ENCODE measurements at regions not wholly inside any gene's neighbourhood (a gene's known extent, or its start where the extent isn't known, plus 50 kb on each side); places are given as distances from the start of the nearest gene placed in this dataset.
A peak's percentile ranks its signal among the peaks of the same experiment; 100 is the strongest.

- Histone ChIP-seq H3K27ac (ENCODE audit: insufficient read depth in 1 of 2, low read depth in 1 of 2, low read length in 2 of 2, poor library complexity in 1 of 2, severe bottlenecking in 2 of 2) (no peak overlapping the region), H3K9me3 (ENCODE audit: control extremely low read depth in 1 of 5, control insufficient read depth in 4 of 5, insufficient read depth in 2 of 5, low read depth in 1 of 5, low read length in 4 of 5) (no peaks in the 10 kb centered on the region), H3K4me3 (ENCODE audit: control insufficient read depth in 1 of 7, extremely low read depth in 1 of 7, insufficient read depth in 4 of 7, low read depth in 2 of 7, low read length in 6 of 7) (no peak overlapping the region), H3K27me3 (replicated peaks in 2 of 5; ENCODE audit: control insufficient read depth in 4 of 5, insufficient read depth in 5 of 5, low read length in 4 of 5) (no peaks in the 10 kb centered on the region), H3K4me1 (ENCODE audit: control extremely low read depth in 1 of 4, control insufficient read depth in 4 of 4, insufficient read depth in 4 of 4, low read length in 3 of 4) (no peaks in the 10 kb centered on the region), H3K36me3 (ENCODE audit: control insufficient read depth in 4 of 4, insufficient read depth in 4 of 4, low read length in 3 of 4) (no peaks in the 10 kb centered on the region)
- ChIA-PET POLR2A (no interaction called here), CTCF (interaction anchor here (0.6 kb wide), 1 partner anchor 21 kb away, joined by 3 read pairs; no protein-coding TSS in a partner anchor)
- no peak for DNase-seq
- WGBS (ENCODE audit: insufficient coverage): 93% methylated on average over 5 of the region's 5 CpGs
Observed at GRCh38 chr14:86596024-86596423, 1066.1 kb downstream of the FLRT2 start.

DNA sequence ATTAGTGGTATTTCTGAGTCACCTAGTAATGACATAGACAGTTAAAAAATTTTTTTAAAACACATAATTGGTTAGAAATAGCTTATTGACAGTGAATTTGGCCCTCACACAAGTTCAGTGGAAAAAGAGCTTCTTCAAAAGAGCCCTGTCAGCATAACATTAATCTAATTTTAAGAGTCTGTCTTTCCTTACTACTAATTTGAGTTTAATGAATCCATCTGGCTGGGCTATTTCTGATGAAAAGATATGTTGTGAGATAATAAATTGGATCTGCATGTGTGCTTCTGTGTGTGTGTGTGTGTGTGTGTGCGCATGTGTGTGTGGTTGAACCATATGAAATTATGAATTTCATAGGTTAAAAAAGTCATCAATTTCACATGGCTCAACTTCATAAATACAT lies 1045.2 kb downstream of the FLRT2 start:
- POLR2A ChIA-PET: no interaction called here
- no peak for DNase-seq
- Histone ChIP-seq H3K4me1 (ENCODE audit: control extremely low read depth in 1 of 4, control insufficient read depth in 4 of 4, insufficient read depth in 4 of 4, low read length in 3 of 4) (no peaks in the 10 kb centered on the region), H3K27me3 (replicated peaks in 2 of 5; ENCODE audit: control insufficient read depth in 4 of 5, insufficient read depth in 5 of 5, low read length in 4 of 5) (no peaks in the 10 kb centered on the region), H3K4me3 (ENCODE audit: control insufficient read depth in 1 of 7, extremely low read depth in 1 of 7, insufficient read depth in 4 of 7, low read depth in 2 of 7, low read length in 6 of 7) (no peak overlapping the region), H3K9me3 (ENCODE audit: control extremely low read depth in 1 of 5, control insufficient read depth in 4 of 5, insufficient read depth in 2 of 5, low read depth in 1 of 5, low read length in 4 of 5) (peaks cover 0 to 9% (median 7%) of the 10 kb centered on the region in 5 experiments), H3K36me3 (ENCODE audit: control insufficient read depth in 4 of 4, insufficient read depth in 4 of 4, low read length in 3 of 4) (no peaks in the 10 kb centered on the region), H3K27ac (ENCODE audit: insufficient read depth in 1 of 2, low read depth in 1 of 2, low read length in 2 of 2, poor library complexity in 1 of 2, severe bottlenecking in 2 of 2) (no peak overlapping the region)
- WGBS (ENCODE audit: insufficient coverage): no CpG with 5 or more reads among the region's 1 CpG
- CTCF ChIA-PET: no interaction called here

- ChIA-PET CTCF (no interaction called here), POLR2A (no interaction called here)
- Histone ChIP-seq H3K4me3 (ENCODE audit: control insufficient read depth in 1 of 7, extremely low read depth in 1 of 7, insufficient read depth in 4 of 7, low read depth in 2 of 7, low read length in 6 of 7) (no peak overlapping the region), H3K36me3 (ENCODE audit: control insufficient read depth in 4 of 4, insufficient read depth in 4 of 4, low read length in 3 of 4) (no peaks in the 10 kb centered on the region), H3K27ac (ENCODE audit: insufficient read depth in 1 of 2, low read depth in 1 of 2, low read length in 2 of 2, poor library complexity in 1 of 2, severe bottlenecking in 2 of 2) (no peak overlapping the region), H3K4me1 (ENCODE audit: control extremely low read depth in 1 of 4, control insufficient read depth in 4 of 4, insufficient read depth in 4 of 4, low read length in 3 of 4) (no peaks in the 10 kb centered on the region), H3K27me3 (replicated peaks in 2 of 5; ENCODE audit: control insufficient read depth in 4 of 5, insufficient read depth in 5 of 5, low read length in 4 of 5) (no peaks in the 10 kb centered on the region), H3K9me3 (ENCODE audit: control extremely low read depth in 1 of 5, control insufficient read depth in 4 of 5, insufficient read depth in 2 of 5, low read depth in 1 of 5, low read length in 4 of 5) (peaks cover 0 to 13% (median 8%) of the 10 kb centered on the region in 5 experiments)
- WGBS (ENCODE audit: insufficient coverage): no CpG with 5 or more reads among the region's 1 CpG
- DNase-seq: no peak
Observed at GRCh38 chr14:86574778-86575129, 1044.8 kb downstream of the FLRT2 start.

DNA sequence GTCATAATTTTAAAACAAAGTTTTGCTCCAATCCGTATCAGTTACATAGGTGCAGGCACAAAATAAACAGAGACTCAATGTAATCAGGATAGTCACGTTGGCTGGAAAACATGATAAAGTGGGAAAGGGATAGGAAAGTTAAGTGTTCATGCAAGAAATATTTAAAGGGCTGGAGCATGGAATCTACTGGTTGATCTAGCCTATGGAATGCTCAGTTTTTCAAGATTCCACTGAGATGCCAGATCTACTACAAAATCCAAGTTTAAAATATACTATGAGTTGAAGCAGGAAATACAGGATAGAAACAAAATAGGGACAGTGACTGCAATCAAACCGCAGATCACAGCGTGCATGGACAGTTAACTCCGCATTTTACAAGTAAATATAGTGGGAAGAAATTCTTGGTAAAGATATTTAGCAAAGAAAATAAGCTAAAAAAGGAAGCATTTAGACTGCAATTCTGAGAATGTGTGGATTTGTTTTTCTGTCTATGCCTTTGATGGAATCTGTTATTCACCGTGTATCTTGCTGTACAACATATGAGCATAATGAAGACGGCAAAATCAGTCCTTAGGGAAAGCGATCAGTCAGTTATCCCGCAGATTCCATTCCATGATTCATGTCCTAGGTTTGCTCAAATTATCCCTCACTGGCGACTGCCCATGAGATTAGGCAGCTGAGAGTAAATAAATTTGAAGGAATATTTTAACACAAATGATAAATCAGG lies 1044.3 kb downstream of the FLRT2 start:
- 99% methylated on average over 9 of the region's 10 CpGs for WGBS (ENCODE audit: insufficient coverage)
- Histone ChIP-seq H3K27ac (ENCODE audit: insufficient read depth in 1 of 2, low read depth in 1 of 2, low read length in 2 of 2, poor library complexity in 1 of 2, severe bottlenecking in 2 of 2) (no peak overlapping the region), H3K27me3 (replicated peaks in 2 of 5; ENCODE audit: control insufficient read depth in 4 of 5, insufficient read depth in 5 of 5, low read length in 4 of 5) (no peaks in the 10 kb centered on the region), H3K4me3 (ENCODE audit: control insufficient read depth in 1 of 7, extremely low read depth in 1 of 7, insufficient read depth in 4 of 7, low read depth in 2 of 7, low read length in 6 of 7) (no peak overlapping the region), H3K36me3 (ENCODE audit: control insufficient read depth in 4 of 4, insufficient read depth in 4 of 4, low read length in 3 of 4) (no peaks in the 10 kb centered on the region), H3K9me3 (ENCODE audit: control extremely low read depth in 1 of 5, control insufficient read depth in 4 of 5, insufficient read depth in 2 of 5, low read depth in 1 of 5, low read length in 4 of 5) (peaks cover 0 to 14% (median 9%) of the 10 kb centered on the region in 5 experiments), H3K4me1 (ENCODE audit: control extremely low read depth in 1 of 4, control insufficient read depth in 4 of 4, insufficient read depth in 4 of 4, low read length in 3 of 4) (no peaks in the 10 kb centered on the region)
- POLR2A ChIA-PET: no interaction called here
- CTCF ChIA-PET: no interaction called here
- no peak for DNase-seq

DNA sequence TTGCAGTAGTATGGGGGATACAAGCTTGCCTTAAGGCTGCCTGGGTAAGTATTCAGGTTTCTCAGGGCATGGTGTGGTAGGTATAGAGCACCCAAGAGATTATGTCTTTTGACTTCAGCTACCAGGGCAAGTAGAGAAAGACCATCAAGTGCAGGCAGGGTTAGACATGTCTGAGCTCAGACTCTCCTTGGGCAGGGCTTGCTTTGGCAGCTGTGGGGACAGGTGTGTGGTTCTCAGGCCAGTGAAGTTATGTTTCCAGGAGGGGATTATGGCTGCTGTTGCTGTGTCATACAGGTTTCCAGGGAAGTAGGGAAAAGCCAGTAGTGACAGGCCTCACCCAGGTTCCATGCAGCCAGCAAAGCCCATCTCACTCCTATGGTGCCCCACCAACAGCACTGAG lies 1040.4 kb downstream of the FLRT2 start:
- POLR2A ChIA-PET: no interaction called here
- H3K4me1 ChIP-seq (ENCODE audit: control extremely low read depth in 1 of 4, control insufficient read depth in 4 of 4, insufficient read depth in 4 of 4, low read length in 3 of 4): no peaks in the 10 kb centered on the region
- no peak overlapping the region for H3K27ac ChIP-seq (ENCODE audit: insufficient read depth in 1 of 2, low read depth in 1 of 2, low read length in 2 of 2, poor library complexity in 1 of 2, severe bottlenecking in 2 of 2)
- peaks cover 0 to 14% (median 9%) of the 10 kb centered on the region in 5 experiments for H3K9me3 ChIP-seq (ENCODE audit: control extremely low read depth in 1 of 5, control insufficient read depth in 4 of 5, insufficient read depth in 2 of 5, low read depth in 1 of 5, low read length in 4 of 5)
- no peak overlapping the region for H3K4me3 ChIP-seq (ENCODE audit: control insufficient read depth in 1 of 7, extremely low read depth in 1 of 7, insufficient read depth in 4 of 7, low read depth in 2 of 7, low read length in 6 of 7)
- no peaks in the 10 kb centered on the region for H3K27me3 ChIP-seq (replicated peaks in 2 of 5; ENCODE audit: control insufficient read depth in 4 of 5, insufficient read depth in 5 of 5, low read length in 4 of 5)
- no peak for DNase-seq
- H3K36me3 ChIP-seq (ENCODE audit: control insufficient read depth in 4 of 4, insufficient read depth in 4 of 4, low read length in 3 of 4): no peaks in the 10 kb centered on the region
- CTCF ChIA-PET: no interaction called here

- H3K36me3 ChIP-seq (ENCODE audit: control insufficient read depth in 4 of 4, insufficient read depth in 4 of 4, low read length in 3 of 4): no peaks in the 10 kb centered on the region
- no peaks in the 10 kb centered on the region for H3K27me3 ChIP-seq (replicated peaks in 2 of 5; ENCODE audit: control insufficient read depth in 4 of 5, insufficient read depth in 5 of 5, low read length in 4 of 5)
- no peak for DNase-seq
- no peaks in the 10 kb centered on the region for H3K9me3 ChIP-seq (ENCODE audit: control extremely low read depth in 1 of 5, control insufficient read depth in 4 of 5, insufficient read depth in 2 of 5, low read depth in 1 of 5, low read length in 4 of 5)
- no peak overlapping the region for H3K27ac ChIP-seq (ENCODE audit: insufficient read depth in 1 of 2, low read depth in 1 of 2, low read length in 2 of 2, poor library complexity in 1 of 2, severe bottlenecking in 2 of 2)
- no peak overlapping the region for H3K4me3 ChIP-seq (ENCODE audit: control insufficient read depth in 1 of 7, extremely low read depth in 1 of 7, insufficient read depth in 4 of 7, low read depth in 2 of 7, low read length in 6 of 7)
- ChIA-PET POLR2A (no interaction called here), CTCF (no interaction called here)
- H3K4me1 ChIP-seq (ENCODE audit: control extremely low read depth in 1 of 4, control insufficient read depth in 4 of 4, insufficient read depth in 4 of 4, low read length in 3 of 4): no peaks in the 10 kb centered on the region
Observed at GRCh38 chr14:86543521-86543920, 1013.6 kb downstream of the FLRT2 start.

- H3K36me3 ChIP-seq (ENCODE audit: control insufficient read depth in 4 of 4, insufficient read depth in 4 of 4, low read length in 3 of 4): no peaks in the 10 kb centered on the region
- H3K9me3 ChIP-seq (ENCODE audit: control extremely low read depth in 1 of 5, control insufficient read depth in 4 of 5, insufficient read depth in 2 of 5, low read depth in 1 of 5, low read length in 4 of 5): no peaks in the 10 kb centered on the region
- no peaks in the 10 kb centered on the region for H3K4me1 ChIP-seq (ENCODE audit: control extremely low read depth in 1 of 4, control insufficient read depth in 4 of 4, insufficient read depth in 4 of 4, low read length in 3 of 4)
- peak overlapping the region in 1 of 7 experiments; percentile 2 for H3K4me3 ChIP-seq (ENCODE audit: control insufficient read depth in 1 of 7, extremely low read depth in 1 of 7, insufficient read depth in 4 of 7, low read depth in 2 of 7, low read length in 6 of 7)
- DNase-seq: no peak
- no peak overlapping the region for H3K27ac ChIP-seq (ENCODE audit: insufficient read depth in 1 of 2, low read depth in 1 of 2, low read length in 2 of 2, poor library complexity in 1 of 2, severe bottlenecking in 2 of 2)
- ChIA-PET CTCF (no interaction called here), POLR2A (no interaction called here)
- 95% methylated on average over 4 of the region's 4 CpGs for WGBS (ENCODE audit: insufficient coverage)
- no peaks in the 10 kb centered on the region for H3K27me3 ChIP-seq (replicated peaks in 2 of 5; ENCODE audit: control insufficient read depth in 4 of 5, insufficient read depth in 5 of 5, low read length in 4 of 5)
Observed at GRCh38 chr14:86541972-86542371, 1012.0 kb downstream of the FLRT2 start.

Measured in common myeloid progenitor, CD34-positive (primary cell).